ENCODE measurements at regions not wholly inside any gene's neighbourhood (a gene's known extent, or its start where the extent isn't known, plus 50 kb on each side); places are given as distances from the start of the nearest gene placed in this dataset.

DNA sequence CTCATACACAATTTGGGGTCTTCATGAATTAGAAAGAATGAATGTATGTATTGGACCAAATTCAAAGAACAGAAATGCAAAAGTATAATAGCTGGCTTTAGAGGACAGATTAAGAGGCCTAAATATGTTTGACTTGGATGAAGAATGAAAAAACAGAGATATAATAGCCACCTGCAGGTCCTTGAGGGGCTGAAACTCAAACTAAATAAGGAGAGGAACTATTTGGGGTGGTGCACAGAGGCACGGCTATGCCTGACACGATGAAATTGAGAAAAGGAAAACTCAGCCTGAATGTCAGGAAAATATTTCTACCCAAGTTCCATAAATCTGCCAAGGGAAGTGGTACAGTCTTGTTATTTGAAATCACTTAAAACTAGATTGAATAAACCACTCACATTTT, 222.9 kb upstream of the DDHD1 start:
- H3K79me2 ChIP-seq (ENCODE audit: insufficient read depth, low read length), result no peaks in the 10 kb centered on the region
- H3K27me3 ChIP-seq (ENCODE audit: insufficient read depth, low read length, poor library complexity), result no peaks in the 10 kb centered on the region
- no peak overlapping the region for H3K27ac ChIP-seq (ENCODE audit: low read length)
- H3K9me3 ChIP-seq (ENCODE audit: insufficient read depth, low read length, severe bottlenecking), result no peaks in the 10 kb centered on the region
- DNase-seq (no peak), ATAC-seq (ENCODE audit: insufficient read depth, low read depth) (no peak)
- H3K9ac ChIP-seq (ENCODE audit: low read depth, low read length), result no peak overlapping the region
- no peak overlapping the region for H3K4me2 ChIP-seq (ENCODE audit: insufficient read depth, low read length)
- no peak overlapping the region for H2AFZ ChIP-seq (ENCODE audit: low read depth, low read length)
- 0 out of 2 replicates have a peak, but pooled peaks cover 2% of the 10 kb centered on the region for H4K20me1 ChIP-seq (ENCODE audit: insufficient read depth, low read length)
- peaks cover 3% of the 10 kb centered on the region; the same call in 1 of the 2 replicates for H3K36me3 ChIP-seq (ENCODE audit: insufficient read depth, low read length)
- H3K4me1 ChIP-seq (ENCODE audit: insufficient read depth, low read length), result no peaks in the 10 kb centered on the region
- H3K4me3 ChIP-seq (ENCODE audit: low read depth in 1 of 2, low read length in 2 of 2), result no peak overlapping the region
- TF ChIP-seq EZH2 (IDR thresholded peaks at IDR 0.05; ENCODE audit: borderline replicate concordance, low read depth, low read length, severe bottlenecking), result no peak
- TF ChIP-seq, protein P1, sequence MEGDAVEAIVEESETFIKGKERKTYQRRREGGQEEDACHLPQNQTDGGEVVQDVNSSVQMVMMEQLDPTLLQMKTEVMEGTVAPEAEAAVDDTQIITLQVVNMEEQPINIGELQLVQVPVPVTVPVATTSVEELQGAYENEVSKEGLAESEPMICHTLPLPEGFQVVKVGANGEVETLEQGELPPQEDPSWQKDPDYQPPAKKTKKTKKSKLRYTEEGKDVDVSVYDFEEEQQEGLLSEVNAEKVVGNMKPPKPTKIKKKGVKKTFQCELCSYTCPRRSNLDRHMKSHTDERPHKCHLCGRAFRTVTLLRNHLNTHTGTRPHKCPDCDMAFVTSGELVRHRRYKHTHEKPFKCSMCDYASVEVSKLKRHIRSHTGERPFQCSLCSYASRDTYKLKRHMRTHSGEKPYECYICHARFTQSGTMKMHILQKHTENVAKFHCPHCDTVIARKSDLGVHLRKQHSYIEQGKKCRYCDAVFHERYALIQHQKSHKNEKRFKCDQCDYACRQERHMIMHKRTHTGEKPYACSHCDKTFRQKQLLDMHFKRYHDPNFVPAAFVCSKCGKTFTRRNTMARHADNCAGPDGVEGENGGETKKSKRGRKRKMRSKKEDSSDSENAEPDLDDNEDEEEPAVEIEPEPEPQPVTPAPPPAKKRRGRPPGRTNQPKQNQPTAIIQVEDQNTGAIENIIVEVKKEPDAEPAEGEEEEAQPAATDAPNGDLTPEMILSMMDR (IDR thresholded peaks at IDR 0.05; ENCODE audit: borderline replicate concordance, extremely low read depth, low read length, poor library complexity, severe bottlenecking), result no peak

DNA sequence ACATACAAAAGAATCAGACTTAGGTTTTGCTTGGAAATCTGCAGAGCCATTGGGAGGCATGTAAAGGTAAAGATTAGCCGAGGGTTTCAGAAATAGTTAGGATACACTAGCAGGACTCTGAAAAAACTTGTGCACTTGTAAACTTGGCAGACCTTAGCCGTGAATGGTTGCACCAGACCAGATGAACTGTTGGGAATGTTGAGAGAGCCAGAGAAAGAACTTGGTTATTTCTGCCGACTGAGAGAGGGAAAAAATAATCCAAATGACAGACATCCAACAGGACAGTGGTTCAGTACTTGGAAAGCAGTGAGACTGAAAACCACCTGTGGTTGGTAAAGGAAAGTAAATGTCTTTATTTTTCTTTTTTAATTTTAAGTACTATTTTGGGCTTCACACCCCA, 222.5 kb upstream of the DDHD1 start:
- no peak overlapping the region for H3K4me2 ChIP-seq (ENCODE audit: insufficient read depth, low read length)
- no peak overlapping the region for H3K4me3 ChIP-seq (ENCODE audit: low read depth in 1 of 2, low read length in 2 of 2)
- no peak for ATAC-seq (ENCODE audit: insufficient read depth, low read depth)
- no peak overlapping the region for H3K9ac ChIP-seq (ENCODE audit: low read depth, low read length)
- H3K27me3 ChIP-seq (ENCODE audit: insufficient read depth, low read length, poor library complexity), result no peaks in the 10 kb centered on the region
- no peaks in the 10 kb centered on the region for H3K4me1 ChIP-seq (ENCODE audit: insufficient read depth, low read length)
- DNase-seq, result no peak
- no peaks in the 10 kb centered on the region for H3K9me3 ChIP-seq (ENCODE audit: insufficient read depth, low read length, severe bottlenecking)
- no peaks in the 10 kb centered on the region for H3K79me2 ChIP-seq (ENCODE audit: insufficient read depth, low read length)
- no peak for TF ChIP-seq EZH2 (IDR thresholded peaks at IDR 0.05; ENCODE audit: borderline replicate concordance, low read depth, low read length, severe bottlenecking)
- TF ChIP-seq, protein P1 (IDR thresholded peaks at IDR 0.05; ENCODE audit: borderline replicate concordance, extremely low read depth, low read length, poor library complexity, severe bottlenecking), result no peak
- H3K27ac ChIP-seq (ENCODE audit: low read length), result no peak overlapping the region
- no peaks in the 10 kb centered on the region for H4K20me1 ChIP-seq (ENCODE audit: insufficient read depth, low read length)
- no peak overlapping the region for H2AFZ ChIP-seq (ENCODE audit: low read depth, low read length)
- H3K36me3 ChIP-seq (ENCODE audit: insufficient read depth, low read length), result peaks cover 3% of the 10 kb centered on the region; the same call in 1 of the 2 replicates

DNA sequence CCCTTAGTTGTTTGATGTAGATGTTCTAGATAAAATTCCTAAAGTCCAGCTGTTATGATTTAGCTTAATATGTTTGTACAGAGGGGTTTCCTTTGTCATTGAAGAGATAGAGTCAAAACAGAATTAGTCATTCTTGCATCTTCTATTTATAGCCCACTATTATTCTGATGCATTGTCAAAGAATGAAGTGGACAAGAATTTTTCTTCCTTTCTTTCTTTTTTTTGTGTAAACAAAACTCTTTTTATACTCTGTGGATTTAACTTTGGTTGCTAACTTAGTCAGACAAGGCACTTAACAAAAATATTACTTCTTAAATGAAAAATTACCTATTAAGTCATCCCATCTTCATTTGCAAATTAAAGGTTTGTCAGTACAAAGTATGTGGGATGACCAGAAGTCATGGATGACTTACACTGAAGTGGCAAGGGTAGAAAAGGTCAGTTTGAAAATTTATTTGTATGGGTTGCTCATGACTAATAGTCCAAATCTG, 215.6 kb upstream of the DDHD1 start:
- ATAC-seq (ENCODE audit: insufficient read depth, low read depth), result no peak
- H3K27me3 ChIP-seq (ENCODE audit: insufficient read depth, low read length, poor library complexity), result no peaks in the 10 kb centered on the region
- H3K4me1 ChIP-seq (ENCODE audit: insufficient read depth, low read length), result no peaks in the 10 kb centered on the region
- no peaks in the 10 kb centered on the region for H3K9me3 ChIP-seq (ENCODE audit: insufficient read depth, low read length, severe bottlenecking)
- TF ChIP-seq EZH2 (IDR thresholded peaks at IDR 0.05; ENCODE audit: borderline replicate concordance, low read depth, low read length, severe bottlenecking), result no peak
- TF ChIP-seq, protein P1 (IDR thresholded peaks at IDR 0.05; ENCODE audit: borderline replicate concordance, extremely low read depth, low read length, poor library complexity, severe bottlenecking), result no peak
- H3K4me2 ChIP-seq (ENCODE audit: insufficient read depth, low read length), result no peak overlapping the region
- no peak overlapping the region for H3K4me3 ChIP-seq (ENCODE audit: low read depth in 1 of 2, low read length in 2 of 2)
- no peak overlapping the region for H3K9ac ChIP-seq (ENCODE audit: low read depth, low read length)
- no peaks in the 10 kb centered on the region for H4K20me1 ChIP-seq (ENCODE audit: insufficient read depth, low read length)
- DNase-seq, result no peak
- H3K36me3 ChIP-seq (ENCODE audit: insufficient read depth, low read length), result peaks cover 6% of the 10 kb centered on the region; the same call in 1 of the 2 replicates
- H3K27ac ChIP-seq (ENCODE audit: low read length), result no peak overlapping the region
- H2AFZ ChIP-seq (ENCODE audit: low read depth, low read length), result no peak overlapping the region
- no peaks in the 10 kb centered on the region for H3K79me2 ChIP-seq (ENCODE audit: insufficient read depth, low read length)

Measured in DND-41 (cell line).